Breast epithelium (tissue), 3 donors: ENCODE measurements at regions not wholly inside any gene's neighbourhood (a gene's known extent, or its start where the extent isn't known, plus 50 kb on each side); places are given as distances from the start of the nearest gene placed in this dataset.

Experiments
- CTCF ChIP-seq, 3 donors: fragments of 450-650 bp; IDR thresholded peaks; one replicate each; pipeline ENCODE4 v1.5.1; 2016 to 2017; ENCODE audit warnings: antibody characterized with exemption in 3 of 3, mild to moderate bottlenecking in 3 of 3, moderate library complexity in 3 of 3
- POLR2A ChIP-seq: fragments of 450-650 bp; IDR thresholded peaks from one replicate; pipeline ENCODE4 v1.6.1; 2016; ENCODE audit warnings: antibody characterized with exemption, mild to moderate bottlenecking, moderate library complexity

DNA sequence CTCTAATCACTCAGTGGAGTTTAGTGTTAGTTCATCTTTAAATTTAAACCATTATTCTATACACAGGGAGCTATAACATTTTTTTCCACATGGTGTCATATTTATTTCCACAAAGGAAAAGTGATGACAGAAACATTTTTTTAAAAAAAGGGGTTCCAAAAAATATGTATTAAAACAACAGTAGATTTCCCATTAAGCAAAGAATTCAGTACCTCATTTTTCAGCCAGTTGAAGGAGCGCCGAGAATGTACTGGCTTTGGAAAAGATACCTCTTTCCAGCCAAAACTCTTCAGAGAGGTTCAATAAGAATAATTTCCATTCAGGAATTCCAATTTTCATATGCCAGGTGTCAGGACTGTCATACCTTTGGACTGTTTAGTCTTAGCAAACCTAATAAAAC lies 250.5 kb upstream of the MEOX2 start:
- TF ChIP-seq CTCF (IDR thresholded peaks at IDR 0.05) (no peak), POLR2A (no peak)
